ENCODE measurements at regions not wholly inside any gene's neighbourhood (a gene's known extent, or its start where the extent isn't known, plus 50 kb on each side); places are given as distances from the start of the nearest gene placed in this dataset.

- Histone ChIP-seq H3K36me3 (ENCODE audit: control insufficient read depth, insufficient read depth, low read length) (no peaks in the 10 kb centered on the region), H3K9me3 (ENCODE audit: control insufficient read depth, low read depth, low read length) (no peaks in the 10 kb centered on the region), H3K4me3 (ENCODE audit: low read length) (no peak overlapping the region), H3K4me1 (ENCODE audit: control insufficient read depth, insufficient read depth, low read length) (no peaks in the 10 kb centered on the region), H3K27me3 (ENCODE audit: control insufficient read depth, insufficient read depth, low read length) (no peaks in the 10 kb centered on the region), H3K27ac (ENCODE audit: low read length) (no peak overlapping the region)
- no peak for DNase-seq
- WGBS (ENCODE audit: insufficient coverage, low lambda C conversion rate) = 80% methylated on average over 1 of the region's 2 CpGs
These were observed 69.5 kb upstream of the NEO1 start for GRCh38 chr15:72982714-72983113.

- WGBS (ENCODE audit: insufficient coverage, low lambda C conversion rate) = 60% methylated on average over 1 of the region's 1 CpG
- H3K27ac ChIP-seq (ENCODE audit: low read length) = no peak overlapping the region
These were observed 71.6 kb upstream of the NEO1 start for GRCh38 chr15:72980661-72981060.

GRCh38 chr15:72979791-72980190 lies 72.5 kb upstream of the NEO1 start:
- DNase-seq = no peak
- whole genome bisulfite sequencing (ENCODE audit: insufficient coverage, low lambda C conversion rate) = 75% methylated on average over 2 of the region's 5 CpGs
- no peaks in the 10 kb centered on the region for H3K27me3 ChIP-seq (ENCODE audit: control insufficient read depth, insufficient read depth, low read length)
- no peak overlapping the region for H3K4me3 ChIP-seq (ENCODE audit: low read length)
- H3K9me3 ChIP-seq (ENCODE audit: control insufficient read depth, low read depth, low read length) = no peaks in the 10 kb centered on the region
- H3K36me3 ChIP-seq (ENCODE audit: control insufficient read depth, insufficient read depth, low read length) = no peaks in the 10 kb centered on the region
- no peak overlapping the region for H3K27ac ChIP-seq (ENCODE audit: low read length)
- no peaks in the 10 kb centered on the region for H3K4me1 ChIP-seq (ENCODE audit: control insufficient read depth, insufficient read depth, low read length)

More at GRCh38 chr15:72980661-72981060, 71.6 kb upstream of the NEO1 start:
- no peak overlapping the region for H3K4me3 ChIP-seq (ENCODE audit: low read length)
- no peaks in the 10 kb centered on the region for H3K27me3 ChIP-seq (ENCODE audit: control insufficient read depth, insufficient read depth, low read length)
- H3K9me3 ChIP-seq (ENCODE audit: control insufficient read depth, low read depth, low read length) = no peaks in the 10 kb centered on the region
- DNase-seq = no peak
- H3K36me3 ChIP-seq (ENCODE audit: control insufficient read depth, insufficient read depth, low read length) = no peaks in the 10 kb centered on the region
- no peaks in the 10 kb centered on the region for H3K4me1 ChIP-seq (ENCODE audit: control insufficient read depth, insufficient read depth, low read length)

GRCh38 chr15:72979308-72979707 lies 73.0 kb upstream of the NEO1 start:
- H3K9me3 ChIP-seq (ENCODE audit: control insufficient read depth, low read depth, low read length) = no peaks in the 10 kb centered on the region
- WGBS (ENCODE audit: insufficient coverage, low lambda C conversion rate) = 100% methylated on average over 2 of the region's 5 CpGs
- no peak overlapping the region for H3K27ac ChIP-seq (ENCODE audit: low read length)
- no peaks in the 10 kb centered on the region for H3K27me3 ChIP-seq (ENCODE audit: control insufficient read depth, insufficient read depth, low read length)
- H3K4me3 ChIP-seq (ENCODE audit: low read length) = no peak overlapping the region
- H3K36me3 ChIP-seq (ENCODE audit: control insufficient read depth, insufficient read depth, low read length) = no peaks in the 10 kb centered on the region
- no peak for DNase-seq
- no peaks in the 10 kb centered on the region for H3K4me1 ChIP-seq (ENCODE audit: control insufficient read depth, insufficient read depth, low read length)

GRCh38 chr15:72978223-72978622 lies 74.0 kb upstream of the NEO1 start:
- H3K27ac ChIP-seq (ENCODE audit: low read length) = no peak overlapping the region
- H3K9me3 ChIP-seq (ENCODE audit: control insufficient read depth, low read depth, low read length) = no peaks in the 10 kb centered on the region
- no peaks in the 10 kb centered on the region for H3K27me3 ChIP-seq (ENCODE audit: control insufficient read depth, insufficient read depth, low read length)
- 100% methylated on average over 1 of the region's 5 CpGs for WGBS (ENCODE audit: insufficient coverage, low lambda C conversion rate)
- no peaks in the 10 kb centered on the region for H3K4me1 ChIP-seq (ENCODE audit: control insufficient read depth, insufficient read depth, low read length)
- no peak for DNase-seq
- no peaks in the 10 kb centered on the region for H3K36me3 ChIP-seq (ENCODE audit: control insufficient read depth, insufficient read depth, low read length)
- H3K4me3 ChIP-seq (ENCODE audit: low read length) = no peak overlapping the region

GRCh38 chr15:72972362-72972761 lies 79.9 kb upstream of the NEO1 start:
- Histone ChIP-seq H3K9me3 (ENCODE audit: control insufficient read depth, low read depth, low read length) (no peaks in the 10 kb centered on the region), H3K4me1 (ENCODE audit: control insufficient read depth, insufficient read depth, low read length) (peaks cover 18% of the 10 kb centered on the region), H3K27ac (ENCODE audit: low read length) (no peak overlapping the region), H3K27me3 (ENCODE audit: control insufficient read depth, insufficient read depth, low read length) (no peaks in the 10 kb centered on the region), H3K4me3 (ENCODE audit: low read length) (no peak overlapping the region), H3K36me3 (ENCODE audit: control insufficient read depth, insufficient read depth, low read length) (no peaks in the 10 kb centered on the region)
- 100% methylated on average over 1 of the region's 3 CpGs for WGBS (ENCODE audit: insufficient coverage, low lambda C conversion rate)
- no peak for DNase-seq

GRCh38 chr15:72971766-72972165 lies 80.5 kb upstream of the NEO1 start:
- WGBS (ENCODE audit: insufficient coverage, low lambda C conversion rate) = 93% methylated on average over 2 of the region's 7 CpGs
- no peak overlapping the region for H3K27ac ChIP-seq (ENCODE audit: low read length)

GRCh38 chr15:72970933-72971760 lies 81.1 kb upstream of the NEO1 start:
- Histone ChIP-seq H3K27ac (ENCODE audit: low read length) (no peak overlapping the region), H3K4me3 (ENCODE audit: low read length) (no peak overlapping the region), H3K4me1 (ENCODE audit: control insufficient read depth, insufficient read depth, low read length) (peaks cover 21% of the 10 kb centered on the region), H3K36me3 (ENCODE audit: control insufficient read depth, insufficient read depth, low read length) (no peaks in the 10 kb centered on the region), H3K9me3 (ENCODE audit: control insufficient read depth, low read depth, low read length) (no peaks in the 10 kb centered on the region), H3K27me3 (ENCODE audit: control insufficient read depth, insufficient read depth, low read length) (no peaks in the 10 kb centered on the region)
- 46% methylated on average over 5 of the region's 12 CpGs for WGBS (ENCODE audit: insufficient coverage, low lambda C conversion rate)
- no peak for DNase-seq

More at GRCh38 chr15:72971766-72972165, 80.5 kb upstream of the NEO1 start:
- Histone ChIP-seq H3K36me3 (ENCODE audit: control insufficient read depth, insufficient read depth, low read length) (no peaks in the 10 kb centered on the region), H3K4me3 (ENCODE audit: low read length) (no peak overlapping the region), H3K27me3 (ENCODE audit: control insufficient read depth, insufficient read depth, low read length) (no peaks in the 10 kb centered on the region), H3K4me1 (ENCODE audit: control insufficient read depth, insufficient read depth, low read length) (peaks cover 21% of the 10 kb centered on the region), H3K9me3 (ENCODE audit: control insufficient read depth, low read depth, low read length) (no peaks in the 10 kb centered on the region)
- no peak for DNase-seq

GRCh38 chr15:72968531-72968922 lies 83.7 kb upstream of the NEO1 start:
- Histone ChIP-seq H3K36me3 (ENCODE audit: control insufficient read depth, insufficient read depth, low read length) (no peaks in the 10 kb centered on the region), H3K4me1 (ENCODE audit: control insufficient read depth, insufficient read depth, low read length) (peaks cover 24% of the 10 kb centered on the region), H3K4me3 (ENCODE audit: low read length) (no peak overlapping the region), H3K27ac (ENCODE audit: low read length) (peak overlapping the region; percentile 68), H3K9me3 (ENCODE audit: control insufficient read depth, low read depth, low read length) (no peaks in the 10 kb centered on the region), H3K27me3 (ENCODE audit: control insufficient read depth, insufficient read depth, low read length) (no peaks in the 10 kb centered on the region)
- DNase-seq = peak; percentile 76 to 92
- no CpG with 5 or more reads among the region's 5 CpGs for WGBS (ENCODE audit: insufficient coverage, low lambda C conversion rate)

GRCh38 chr15:72967811-72968530 lies 84.3 kb upstream of the NEO1 start:
- Histone ChIP-seq H3K27ac (ENCODE audit: low read length) (peak overlapping the region; percentile 68), H3K27me3 (ENCODE audit: control insufficient read depth, insufficient read depth, low read length) (no peaks in the 10 kb centered on the region), H3K4me1 (ENCODE audit: control insufficient read depth, insufficient read depth, low read length) (peaks cover 24% of the 10 kb centered on the region), H3K9me3 (ENCODE audit: control insufficient read depth, low read depth, low read length) (no peaks in the 10 kb centered on the region), H3K4me3 (ENCODE audit: low read length) (no peak overlapping the region), H3K36me3 (ENCODE audit: control insufficient read depth, insufficient read depth, low read length) (no peaks in the 10 kb centered on the region)
- DNase-seq = peak; percentile 74 to 90
- WGBS (ENCODE audit: insufficient coverage, low lambda C conversion rate) = no CpG with 5 or more reads among the region's 5 CpGs
